Activated naive CD4-positive, alpha-beta T cell treated with anti-CD3 and anti-CD28 coated beads for 36 hours (primary cell): ENCODE measurements at regions not wholly inside any gene's neighbourhood (a gene's known extent, or its start where the extent isn't known, plus 50 kb on each side); places are given as distances from the start of the nearest gene placed in this dataset.

Experiments
- CTCF ChIA-PET: fragments of 350-600 bp; sonication (Branson Sonifier 250); formaldehyde crosslinking; loops from one replicate; lab custom pipeline; 2021; ENCODE audit warnings: antibody characterized with exemption; lab: Charles Lee
- DNase-seq: peaks from one replicate; pipeline ENCODE4 v3.0.0-alpha.2; 2020
- H3K27ac Mint-ChIP-seq: one replicate; pipeline ENCODE4 v1.8.0; 2021; ENCODE audit warnings: mild to moderate bottlenecking, mixed read lengths
- H3K27me3 Mint-ChIP-seq: one replicate; pipeline ENCODE4 v1.8.0; 2021; ENCODE audit warnings: low read depth, mixed read lengths
- H3K36me3 Mint-ChIP-seq: one replicate; pipeline ENCODE4 v1.8.0; 2021; ENCODE audit warnings: low read depth, mixed read lengths
- H3K4me1 Mint-ChIP-seq: one replicate; pipeline ENCODE4 v1.8.0; 2021; ENCODE audit warnings: low read depth, mixed read lengths
- H3K4me3 Mint-ChIP-seq: one replicate; pipeline ENCODE4 v1.8.0; 2021; ENCODE audit warnings: mild to moderate bottlenecking, moderate library complexity, mixed read lengths
- H3K9me3 Mint-ChIP-seq: one replicate; pipeline ENCODE4 v1.8.0; 2021; ENCODE audit warnings: mixed read lengths
- intact Hi-C: fragments of 100-400 bp; cut with micrococcal nuclease; formaldehyde crosslinking; loops from one replicate; pipeline ENCODE4 v1.15.1; 2023

GRCh38 chr1:55970526-55971110 lies 608.7 kb downstream of the PLPP3 start:
- no peaks in the 10 kb centered on the region for H3K4me1 Mint-ChIP-seq
- peaks cover 12% of the 10 kb centered on the region for H3K27me3 Mint-ChIP-seq
- CTCF ChIA-PET = no interaction called here
- H3K36me3 Mint-ChIP-seq = no peaks in the 10 kb centered on the region
- no peak for DNase-seq
- no peak overlapping the region for H3K27ac Mint-ChIP-seq
- intact Hi-C loops = no loop called here
- H3K9me3 Mint-ChIP-seq = peaks cover 3% of the 10 kb centered on the region
- H3K4me3 Mint-ChIP-seq = no peak overlapping the region

GRCh38 chr1:55969322-55969721 lies 610.0 kb downstream of the PLPP3 start:
- DNase-seq = no peak
- CTCF ChIA-PET = no interaction called here
- Mint-ChIP-seq H3K4me3 (no peak overlapping the region), H3K36me3 (no peaks in the 10 kb centered on the region), H3K27me3 (peaks cover 17% of the 10 kb centered on the region), H3K9me3 (peaks cover 3% of the 10 kb centered on the region), H3K27ac (no peak overlapping the region), H3K4me1 (no peaks in the 10 kb centered on the region)
- intact Hi-C loops = no loop called here

- H3K27me3 Mint-ChIP-seq = peaks cover 17% of the 10 kb centered on the region
- CTCF ChIA-PET = no interaction called here
- H3K9me3 Mint-ChIP-seq = peaks cover 3% of the 10 kb centered on the region
- no peaks in the 10 kb centered on the region for H3K4me1 Mint-ChIP-seq
- intact Hi-C loops = no loop called here
- H3K27ac Mint-ChIP-seq = no peak overlapping the region
- no peaks in the 10 kb centered on the region for H3K36me3 Mint-ChIP-seq
- no peak for DNase-seq
- H3K4me3 Mint-ChIP-seq = no peak overlapping the region
Observed at GRCh38 chr1:55968661-55969060, 610.7 kb downstream of the PLPP3 start.

- no peak for DNase-seq
- Mint-ChIP-seq H3K9me3 (no peaks in the 10 kb centered on the region), H3K4me1 (no peaks in the 10 kb centered on the region), H3K27me3 (peaks cover 23% of the 10 kb centered on the region), H3K36me3 (no peaks in the 10 kb centered on the region), H3K27ac (no peak overlapping the region), H3K4me3 (no peak overlapping the region)
- intact Hi-C loops = no loop called here
- CTCF ChIA-PET = interaction anchor here (0.9 kb wide), 1 partner anchor 832 kb away, joined by 4 read pairs; no protein-coding TSS in a partner anchor
Observed at GRCh38 chr1:55965981-55966461, 613.3 kb downstream of the PLPP3 start.

- CTCF ChIA-PET = no interaction called here
- Mint-ChIP-seq H3K4me3 (no peak overlapping the region), H3K27me3 (peaks cover 13% of the 10 kb centered on the region), H3K36me3 (no peaks in the 10 kb centered on the region), H3K4me1 (no peaks in the 10 kb centered on the region), H3K9me3 (no peaks in the 10 kb centered on the region), H3K27ac (no peak overlapping the region)
- no peak for DNase-seq
- intact Hi-C loops = no loop called here
Observed at GRCh38 chr1:55962472-55962871, 616.9 kb downstream of the PLPP3 start.

- Mint-ChIP-seq H3K9me3 (no peaks in the 10 kb centered on the region), H3K36me3 (no peaks in the 10 kb centered on the region), H3K4me1 (no peaks in the 10 kb centered on the region), H3K27ac (no peak overlapping the region), H3K4me3 (no peak overlapping the region), H3K27me3 (peaks cover 7% of the 10 kb centered on the region)
- CTCF ChIA-PET = no interaction called here
- no peak for DNase-seq
- intact Hi-C loops = no loop called here
Observed at GRCh38 chr1:55959136-55959548, 620.2 kb downstream of the PLPP3 start.

GRCh38 chr1:55958498-55958897 lies 620.9 kb downstream of the PLPP3 start:
- H3K4me3 Mint-ChIP-seq = no peak overlapping the region
- no peak overlapping the region for H3K27ac Mint-ChIP-seq
- intact Hi-C loops = no loop called here
- H3K36me3 Mint-ChIP-seq = no peaks in the 10 kb centered on the region
- H3K27me3 Mint-ChIP-seq = peaks cover 5% of the 10 kb centered on the region
- no peaks in the 10 kb centered on the region for H3K9me3 Mint-ChIP-seq
- H3K4me1 Mint-ChIP-seq = no peaks in the 10 kb centered on the region
- DNase-seq = no peak
- CTCF ChIA-PET = no interaction called here

GRCh38 chr1:55957276-55957675 lies 622.1 kb downstream of the PLPP3 start:
- Mint-ChIP-seq H3K27ac (no peak overlapping the region), H3K36me3 (no peaks in the 10 kb centered on the region), H3K4me1 (no peaks in the 10 kb centered on the region), H3K27me3 (peaks cover 2% of the 10 kb centered on the region), H3K9me3 (no peaks in the 10 kb centered on the region), H3K4me3 (no peak overlapping the region)
- DNase-seq = no peak
- intact Hi-C loops = no loop called here
- CTCF ChIA-PET = no interaction called here

- CTCF ChIA-PET = no interaction called here
- no peaks in the 10 kb centered on the region for H3K36me3 Mint-ChIP-seq
- H3K27me3 Mint-ChIP-seq = no peaks in the 10 kb centered on the region
Observed at GRCh38 chr1:55955016-55955621, 624.2 kb downstream of the PLPP3 start.

GRCh38 chr1:55951291-55951690 lies 628.1 kb downstream of the PLPP3 start:
- Mint-ChIP-seq H3K36me3 (no peaks in the 10 kb centered on the region), H3K4me3 (no peak overlapping the region), H3K4me1 (no peaks in the 10 kb centered on the region), H3K9me3 (no peaks in the 10 kb centered on the region), H3K27me3 (no peaks in the 10 kb centered on the region), H3K27ac (no peak overlapping the region)
- DNase-seq = no peak
- CTCF ChIA-PET = no interaction called here
- intact Hi-C loops = no loop called here

More at GRCh38 chr1:55955016-55955621, 624.2 kb downstream of the PLPP3 start:
- Mint-ChIP-seq H3K4me3 (no peak overlapping the region), H3K4me1 (no peaks in the 10 kb centered on the region), H3K9me3 (no peaks in the 10 kb centered on the region), H3K27ac (no peak overlapping the region)
- intact Hi-C loops = no loop called here
- DNase-seq = no peak

GRCh38 chr1:55947446-55947845 lies 631.9 kb downstream of the PLPP3 start:
- Mint-ChIP-seq H3K4me3 (no peak overlapping the region), H3K9me3 (no peaks in the 10 kb centered on the region), H3K27ac (no peak overlapping the region), H3K4me1 (no peaks in the 10 kb centered on the region), H3K27me3 (no peaks in the 10 kb centered on the region), H3K36me3 (no peaks in the 10 kb centered on the region)
- no peak for DNase-seq
- CTCF ChIA-PET = interaction anchor here (0.7 kb wide), 1 partner anchor 609 kb away, joined by 3 read pairs; no protein-coding TSS in a partner anchor
- intact Hi-C loops = no loop called here

- H3K4me1 Mint-ChIP-seq = no peaks in the 10 kb centered on the region
- no peak overlapping the region for H3K4me3 Mint-ChIP-seq
- no peaks in the 10 kb centered on the region for H3K36me3 Mint-ChIP-seq
- intact Hi-C loops = no loop called here
- H3K27ac Mint-ChIP-seq = no peak overlapping the region
- CTCF ChIA-PET = no interaction called here
- H3K9me3 Mint-ChIP-seq = no peaks in the 10 kb centered on the region
- DNase-seq = no peak
- no peaks in the 10 kb centered on the region for H3K27me3 Mint-ChIP-seq
Observed at GRCh38 chr1:55943721-55944435, 635.5 kb downstream of the PLPP3 start.

- no peak for DNase-seq
- intact Hi-C loops = no loop called here
- Mint-ChIP-seq H3K27me3 (no peaks in the 10 kb centered on the region), H3K4me1 (no peaks in the 10 kb centered on the region), H3K36me3 (no peaks in the 10 kb centered on the region), H3K9me3 (no peaks in the 10 kb centered on the region), H3K4me3 (no peak overlapping the region), H3K27ac (no peak overlapping the region)
- CTCF ChIA-PET = no interaction called here
Observed at GRCh38 chr1:55943012-55943411, 636.4 kb downstream of the PLPP3 start.
